ENCODE measurements at regions not wholly inside any gene's neighbourhood (a gene's known extent, or its start where the extent isn't known, plus 50 kb on each side); places are given as distances from the start of the nearest gene placed in this dataset.

DNA sequence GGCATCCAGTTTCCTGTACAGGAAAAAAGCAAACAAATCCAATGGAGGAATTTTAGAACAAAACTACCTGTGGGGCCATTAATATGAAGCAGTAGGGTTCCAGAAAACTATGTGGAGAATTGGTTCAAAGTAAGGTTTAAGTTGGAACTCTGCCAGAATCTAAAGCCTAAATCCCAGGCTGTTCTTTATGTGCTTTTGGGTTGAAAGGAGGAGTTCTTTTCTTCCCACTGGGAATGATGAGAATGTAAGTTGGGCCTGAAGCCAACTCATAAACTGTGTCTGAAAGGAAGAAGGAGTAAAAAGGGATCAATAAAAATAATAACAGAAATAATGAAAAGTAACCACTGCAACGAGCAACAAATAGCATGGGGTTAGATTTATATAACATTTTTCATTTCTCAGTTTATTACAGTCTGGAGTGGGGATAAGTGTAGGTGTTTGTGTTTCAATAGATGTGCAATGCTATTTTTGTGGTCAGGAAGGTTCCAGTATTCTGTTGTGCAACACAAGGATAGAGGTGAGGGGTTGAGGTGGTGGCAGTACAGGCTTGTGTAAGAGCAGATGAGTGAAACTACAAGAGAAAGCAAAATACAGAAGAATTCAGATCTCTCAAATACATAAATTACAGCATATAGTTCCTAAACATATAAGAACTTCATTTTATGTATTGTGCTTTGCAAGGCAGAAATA, 373.6 kb downstream of the EMP1 start:
- TF ChIP-seq, protein P1, sequence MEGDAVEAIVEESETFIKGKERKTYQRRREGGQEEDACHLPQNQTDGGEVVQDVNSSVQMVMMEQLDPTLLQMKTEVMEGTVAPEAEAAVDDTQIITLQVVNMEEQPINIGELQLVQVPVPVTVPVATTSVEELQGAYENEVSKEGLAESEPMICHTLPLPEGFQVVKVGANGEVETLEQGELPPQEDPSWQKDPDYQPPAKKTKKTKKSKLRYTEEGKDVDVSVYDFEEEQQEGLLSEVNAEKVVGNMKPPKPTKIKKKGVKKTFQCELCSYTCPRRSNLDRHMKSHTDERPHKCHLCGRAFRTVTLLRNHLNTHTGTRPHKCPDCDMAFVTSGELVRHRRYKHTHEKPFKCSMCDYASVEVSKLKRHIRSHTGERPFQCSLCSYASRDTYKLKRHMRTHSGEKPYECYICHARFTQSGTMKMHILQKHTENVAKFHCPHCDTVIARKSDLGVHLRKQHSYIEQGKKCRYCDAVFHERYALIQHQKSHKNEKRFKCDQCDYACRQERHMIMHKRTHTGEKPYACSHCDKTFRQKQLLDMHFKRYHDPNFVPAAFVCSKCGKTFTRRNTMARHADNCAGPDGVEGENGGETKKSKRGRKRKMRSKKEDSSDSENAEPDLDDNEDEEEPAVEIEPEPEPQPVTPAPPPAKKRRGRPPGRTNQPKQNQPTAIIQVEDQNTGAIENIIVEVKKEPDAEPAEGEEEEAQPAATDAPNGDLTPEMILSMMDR (IDR thresholded peaks at IDR 0.05; ENCODE audit: insufficient read depth, low read length, missing control alignments), result no peak
- ChIA-PET POLR2A (no interaction called here), CTCF (interaction anchor here (1.3 kb wide), 1 partner anchor 36 kb away, joined by 3 read pairs; no protein-coding TSS in a partner anchor)
- no peak overlapping the region for H3K4me3 ChIP-seq (ENCODE audit: low read depth, low read length)
- no peak for DNase-seq (ENCODE audit: low read depth, low spot score)

DNA sequence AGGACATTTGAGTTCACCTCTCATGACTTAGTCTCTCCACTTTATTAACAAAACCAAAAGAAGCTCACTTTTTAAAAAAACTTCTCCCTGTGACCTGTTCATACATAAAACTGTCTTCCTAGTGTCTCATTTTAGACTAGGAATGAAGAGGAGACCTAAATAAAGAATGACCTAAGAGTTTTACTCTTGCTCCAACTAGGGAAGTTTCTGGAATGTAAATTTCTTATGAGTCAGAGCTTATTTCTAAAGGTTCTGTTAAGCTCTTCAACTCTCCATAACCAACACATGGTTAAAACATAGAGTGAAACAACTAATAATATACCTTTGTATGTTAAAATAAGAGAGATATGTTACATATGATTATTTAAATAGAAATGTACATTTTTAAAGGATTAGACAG, 369.8 kb downstream of the EMP1 start:
- no peak for DNase-seq (ENCODE audit: low read depth, low spot score)
- TF ChIP-seq, protein P1 (IDR thresholded peaks at IDR 0.05; ENCODE audit: insufficient read depth, low read length, missing control alignments), result no peak
- CTCF ChIA-PET, result interaction anchor here (1.3 to 2.1 kb wide), 2 partner anchors 31 to 288 kb away, joined by 3 to 7 read pairs; no protein-coding TSS in a partner anchor

DNA sequence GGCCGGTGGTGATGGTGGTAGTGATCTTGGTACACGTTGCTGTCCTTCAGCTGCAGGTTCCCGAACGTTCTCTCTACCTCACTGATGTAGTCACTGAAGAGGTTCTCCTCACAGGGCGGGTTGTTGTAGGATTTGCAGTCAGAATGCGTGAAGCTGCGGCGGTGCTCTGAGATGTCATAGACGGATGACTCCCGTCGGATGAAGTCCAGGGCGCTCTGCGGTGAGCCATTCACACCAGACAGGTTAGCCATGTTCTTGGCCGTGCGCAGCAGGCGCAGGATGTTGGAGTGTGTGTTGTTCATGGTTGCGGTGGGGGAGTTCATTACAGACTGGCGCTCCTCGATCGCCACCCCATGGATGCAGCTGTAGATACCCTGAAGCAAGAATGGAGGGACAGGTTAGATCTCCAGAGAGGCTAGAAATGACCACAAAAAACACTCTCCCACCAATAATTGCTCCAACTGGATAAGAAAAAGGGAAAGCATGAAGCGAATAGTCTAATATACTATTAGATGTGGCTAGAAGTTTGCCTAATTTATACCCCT, 367.8 kb downstream of the EMP1 start:
- ChIA-PET POLR2A (no interaction called here), CTCF (no interaction called here)
- TF ChIP-seq, protein P1 (IDR thresholded peaks at IDR 0.05; ENCODE audit: insufficient read depth, low read length, missing control alignments), result no peak
- no peak for DNase-seq (ENCODE audit: low read depth, low spot score)
- H3K4me3 ChIP-seq (ENCODE audit: low read depth, low read length), result no peak overlapping the region

More for the DNA sequence above, 369.8 kb downstream of the EMP1 start:
- POLR2A ChIA-PET, result no interaction called here
- no peak overlapping the region for H3K4me3 ChIP-seq (ENCODE audit: low read depth, low read length)

DNA sequence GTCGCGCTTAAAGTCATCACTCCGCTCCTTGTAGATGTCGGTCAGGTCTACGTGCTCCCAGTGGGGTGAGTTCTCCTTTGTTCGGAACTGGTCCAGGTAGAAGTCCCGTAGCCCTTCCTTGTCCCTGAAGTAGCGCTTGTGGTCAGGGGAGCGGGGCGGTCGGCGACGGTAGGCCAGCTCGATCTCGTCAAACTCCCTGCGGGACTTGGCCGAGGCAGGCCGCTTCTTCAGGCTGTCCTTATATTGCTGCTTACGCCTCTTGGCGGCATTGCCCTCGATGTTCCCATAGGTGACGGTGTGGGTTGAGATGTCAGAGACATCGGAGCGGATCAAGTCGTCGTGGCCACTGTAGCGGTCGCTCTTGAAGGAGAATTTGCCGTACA, 367.2 kb downstream of the EMP1 start:
- ChIA-PET CTCF (no interaction called here), POLR2A (no interaction called here)
- TF ChIP-seq, protein P1 (IDR thresholded peaks at IDR 0.05; ENCODE audit: insufficient read depth, low read length, missing control alignments), result no peak
- no peak for DNase-seq (ENCODE audit: low read depth, low spot score)
- no peak overlapping the region for H3K4me3 ChIP-seq (ENCODE audit: low read depth, low read length)

DNA sequence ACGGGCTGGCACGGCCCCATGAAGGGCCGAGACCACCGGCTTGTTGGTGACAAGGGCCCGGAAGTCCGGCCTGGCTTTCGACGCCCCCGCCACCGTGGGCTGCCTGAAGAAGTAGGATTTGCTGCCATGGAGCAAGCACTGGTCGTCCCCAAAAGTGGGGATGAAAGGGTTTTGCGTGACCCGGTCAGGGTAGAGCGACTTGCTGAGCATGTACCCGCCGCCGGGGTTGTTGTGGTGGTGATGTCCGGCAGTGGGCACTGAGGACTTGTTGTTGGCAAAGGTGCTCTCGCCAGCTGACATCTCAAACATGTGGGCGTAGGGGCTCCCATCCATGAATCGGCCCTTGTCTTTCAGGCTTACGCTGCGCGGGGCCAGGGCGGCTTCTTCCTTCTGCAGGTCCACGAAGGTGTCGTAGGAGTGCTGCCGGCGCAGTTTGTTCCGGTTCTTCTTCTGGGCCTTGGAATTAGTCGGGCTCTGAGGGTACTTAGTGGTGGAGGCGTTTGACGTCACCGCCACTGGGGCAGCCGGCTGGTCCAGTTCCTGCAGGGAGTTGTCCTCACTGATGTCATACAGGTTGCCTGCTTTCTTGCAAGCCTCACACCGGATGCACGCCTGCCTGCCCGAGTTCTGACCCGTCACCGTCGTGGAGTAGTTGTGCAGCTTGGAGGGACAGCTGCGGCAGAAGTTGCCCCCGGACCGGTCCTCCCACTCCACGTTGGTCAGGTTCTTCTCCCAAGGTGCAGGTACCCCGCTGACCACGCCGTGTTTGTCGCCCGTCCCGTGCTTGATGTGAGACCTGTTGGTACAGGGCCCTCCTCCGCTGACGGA, 366.6 kb downstream of the EMP1 start:
- ChIA-PET POLR2A (no interaction called here), CTCF (no interaction called here)
- DNase-seq (ENCODE audit: low read depth, low spot score), result no peak
- no peak overlapping the region for H3K4me3 ChIP-seq (ENCODE audit: low read depth, low read length)
- TF ChIP-seq, protein P1 (IDR thresholded peaks at IDR 0.05; ENCODE audit: insufficient read depth, low read length, missing control alignments), result no peak

DNA sequence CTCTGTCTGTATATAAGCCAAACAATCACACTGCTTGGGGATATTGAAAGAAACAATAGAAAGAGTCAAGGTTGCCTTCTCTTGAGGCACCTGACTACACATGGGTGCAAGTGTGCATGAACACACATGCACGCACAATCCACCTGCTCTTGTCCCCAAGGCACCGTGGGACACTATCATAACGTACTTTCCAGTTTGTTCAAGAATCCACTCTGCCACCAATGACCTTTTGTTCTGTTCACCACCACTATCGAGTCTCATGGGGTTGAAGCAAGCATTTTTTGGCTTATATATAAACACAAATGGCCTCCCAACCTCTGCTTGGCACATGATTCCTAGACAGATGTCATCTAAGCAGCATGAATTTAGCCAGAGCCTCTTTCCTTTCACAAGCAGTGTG, 365.4 kb downstream of the EMP1 start:
- DNase-seq (ENCODE audit: low read depth, low spot score), result no peak
- CTCF ChIA-PET, result no interaction called here
- TF ChIP-seq, protein P1 (IDR thresholded peaks at IDR 0.05; ENCODE audit: insufficient read depth, low read length, missing control alignments), result no peak
- no peak overlapping the region for H3K4me3 ChIP-seq (ENCODE audit: low read depth, low read length)
- POLR2A ChIA-PET, result no interaction called here
